Dendritic cell treated with granulocyte-macrophage colony-stimulating factor and Interleukin-4, amounts not matched to agents 40 ng/mL and 50 ng/mL, for 4 days (primary cell): ENCODE measurements at regions not wholly inside any gene's neighbourhood (a gene's known extent, or its start where the extent isn't known, plus 50 kb on each side); places are given as distances from the start of the nearest gene placed in this dataset.

Source experiments
- H3K27ac Mint-ChIP-seq: one replicate; pipeline ENCODE4 v1.8.0; 2022; ENCODE audit warnings: mild to moderate bottlenecking, mixed read lengths
- H3K27me3 Mint-ChIP-seq: one replicate; pipeline ENCODE4 v1.8.0; 2022; ENCODE audit warnings: mild to moderate bottlenecking, mixed read lengths
- H3K36me3 Mint-ChIP-seq: one replicate; pipeline ENCODE4 v1.8.0; 2022; ENCODE audit warnings: low read depth, mixed read lengths
- H3K4me1 Mint-ChIP-seq: one replicate; pipeline ENCODE4 v1.8.0; 2022; ENCODE audit warnings: low read depth, mixed read lengths
- H3K4me3 Mint-ChIP-seq: one replicate; pipeline ENCODE4 v1.8.0; 2022; ENCODE audit warnings: mild to moderate bottlenecking, moderate library complexity, mixed read lengths
- H3K9me3 Mint-ChIP-seq: one replicate; pipeline ENCODE4 v1.8.0; 2022; ENCODE audit warnings: mixed read lengths
- intact Hi-C: fragments of 100-400 bp; cut with micrococcal nuclease; formaldehyde crosslinking; loops from one replicate; pipeline ENCODE4 v1.15.0; 2022

DNA sequence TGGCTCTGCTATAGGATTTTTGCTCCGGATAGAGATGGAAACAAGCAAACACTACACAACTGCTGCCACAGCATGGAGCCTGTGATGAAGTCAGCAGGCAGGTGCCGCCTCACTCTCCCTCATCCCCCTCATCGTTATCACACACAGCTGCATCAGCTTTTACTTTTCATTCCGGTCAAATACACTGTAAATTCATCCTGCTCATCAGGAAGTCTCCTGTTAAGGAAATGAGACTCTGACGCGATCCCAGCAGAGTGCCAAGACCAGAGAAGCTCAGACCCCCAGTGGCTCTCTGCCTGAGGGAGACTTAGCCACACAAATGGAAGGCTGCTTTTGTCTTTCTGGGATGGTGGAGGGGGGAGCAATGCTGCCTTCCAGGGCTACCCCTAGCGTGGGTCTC is 270.2 kb downstream of the ELAVL2 start:
- no peak overlapping the region for H3K27ac Mint-ChIP-seq
- intact Hi-C loops = no loop called here
- no peaks in the 10 kb centered on the region for H3K4me1 Mint-ChIP-seq
- H3K4me3 Mint-ChIP-seq = no peak overlapping the region
- peaks cover 19% of the 10 kb centered on the region for H3K9me3 Mint-ChIP-seq
- no peaks in the 10 kb centered on the region for H3K36me3 Mint-ChIP-seq
- H3K27me3 Mint-ChIP-seq = no peaks in the 10 kb centered on the region

DNA sequence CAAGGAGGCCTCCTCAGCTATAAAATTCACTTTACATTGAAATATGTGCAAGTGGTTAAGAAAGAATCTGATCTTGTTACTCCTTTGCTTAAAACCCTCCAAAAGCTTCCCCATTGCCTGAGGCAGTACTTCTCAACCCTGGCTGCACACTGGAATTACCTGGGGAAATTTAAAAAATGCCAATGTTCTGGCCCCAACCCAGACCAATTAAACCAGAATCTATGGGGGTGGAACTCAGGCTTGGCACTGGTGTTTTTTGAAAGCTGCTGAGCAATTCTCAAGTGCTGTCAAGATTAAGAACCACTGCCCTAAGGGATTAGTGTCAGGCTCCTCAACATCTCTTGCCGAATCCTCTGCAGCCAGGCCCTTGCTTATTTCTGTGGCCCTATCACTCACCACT is 269.6 kb downstream of the ELAVL2 start:
- no peak overlapping the region for H3K27ac Mint-ChIP-seq
- intact Hi-C loops = no loop called here
- no peak overlapping the region for H3K4me3 Mint-ChIP-seq
- peaks cover 19% of the 10 kb centered on the region for H3K9me3 Mint-ChIP-seq
- H3K4me1 Mint-ChIP-seq = no peaks in the 10 kb centered on the region
- H3K27me3 Mint-ChIP-seq = no peaks in the 10 kb centered on the region
- no peaks in the 10 kb centered on the region for H3K36me3 Mint-ChIP-seq

DNA sequence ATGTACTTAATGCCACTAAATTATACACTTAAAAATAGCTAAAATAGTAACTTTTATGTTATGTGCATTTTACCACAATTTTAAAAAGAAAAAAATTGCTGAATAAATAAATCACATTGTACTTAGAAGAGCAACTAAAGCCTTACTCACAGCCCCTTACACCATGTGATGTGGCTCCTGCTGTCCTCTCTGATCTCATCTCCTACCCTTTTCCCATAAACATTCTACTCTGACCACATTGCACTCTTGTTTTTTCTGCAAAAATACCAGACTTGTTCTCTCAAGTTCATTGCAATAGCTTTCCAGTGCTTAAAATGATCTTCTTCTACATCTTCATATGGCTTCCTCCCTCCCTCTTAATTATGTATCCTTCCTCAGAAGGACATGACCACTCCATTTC is 268.4 kb downstream of the ELAVL2 start:
- H3K9me3 Mint-ChIP-seq = peaks cover 19% of the 10 kb centered on the region
- H3K4me3 Mint-ChIP-seq = no peak overlapping the region
- no peaks in the 10 kb centered on the region for H3K4me1 Mint-ChIP-seq
- no peaks in the 10 kb centered on the region for H3K27me3 Mint-ChIP-seq
- H3K27ac Mint-ChIP-seq = no peak overlapping the region
- H3K36me3 Mint-ChIP-seq = no peaks in the 10 kb centered on the region
- intact Hi-C loops = no loop called here

DNA sequence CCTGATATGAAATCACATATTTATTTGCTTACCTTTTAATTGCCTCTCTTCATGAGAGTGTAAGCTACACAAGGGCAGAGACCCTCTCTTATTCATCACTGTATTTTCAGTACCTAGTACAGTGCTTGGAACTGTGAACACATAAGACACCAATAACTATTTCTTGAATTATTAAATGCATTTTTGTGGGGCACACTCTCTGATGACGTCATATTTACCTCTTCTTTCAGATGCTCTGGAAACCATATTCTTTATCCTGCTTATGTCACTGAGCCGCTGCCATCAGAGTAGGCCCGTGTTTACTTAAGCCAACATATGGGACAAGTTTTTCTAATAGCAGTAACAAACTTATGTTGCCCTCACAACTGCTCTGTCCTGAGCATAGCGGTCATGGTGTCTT is 266.5 kb downstream of the ELAVL2 start:
- H3K27me3 Mint-ChIP-seq = no peaks in the 10 kb centered on the region
- peaks cover 27% of the 10 kb centered on the region for H3K9me3 Mint-ChIP-seq
- H3K4me3 Mint-ChIP-seq = no peak overlapping the region
- intact Hi-C loops = no loop called here
- no peaks in the 10 kb centered on the region for H3K36me3 Mint-ChIP-seq
- H3K4me1 Mint-ChIP-seq = no peaks in the 10 kb centered on the region
- H3K27ac Mint-ChIP-seq = no peak overlapping the region

DNA sequence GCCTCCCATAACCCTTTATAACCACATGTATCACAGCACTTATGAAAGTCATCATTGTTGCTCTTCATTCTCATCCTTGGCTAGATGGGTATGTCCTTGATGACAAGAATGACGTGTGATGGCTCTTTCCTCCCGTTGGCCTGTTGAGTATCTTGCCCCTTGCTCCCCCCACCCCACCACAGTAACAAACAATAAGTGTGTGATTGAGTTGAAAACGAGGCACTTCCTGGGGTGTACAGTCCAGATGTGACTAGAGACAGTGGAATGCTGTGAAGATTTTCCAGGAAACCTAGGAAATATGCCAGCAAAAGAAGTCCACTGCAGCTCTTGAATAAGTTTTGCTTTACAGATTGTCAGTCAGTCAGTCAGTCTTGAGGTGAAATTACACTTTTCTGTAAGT is 262.5 kb downstream of the ELAVL2 start:
- no peak overlapping the region for H3K27ac Mint-ChIP-seq
- peaks cover 8% of the 10 kb centered on the region for H3K9me3 Mint-ChIP-seq
- H3K27me3 Mint-ChIP-seq = no peaks in the 10 kb centered on the region
- intact Hi-C loops = no loop called here
- no peaks in the 10 kb centered on the region for H3K36me3 Mint-ChIP-seq
- no peak overlapping the region for H3K4me3 Mint-ChIP-seq
- H3K4me1 Mint-ChIP-seq = no peaks in the 10 kb centered on the region

DNA sequence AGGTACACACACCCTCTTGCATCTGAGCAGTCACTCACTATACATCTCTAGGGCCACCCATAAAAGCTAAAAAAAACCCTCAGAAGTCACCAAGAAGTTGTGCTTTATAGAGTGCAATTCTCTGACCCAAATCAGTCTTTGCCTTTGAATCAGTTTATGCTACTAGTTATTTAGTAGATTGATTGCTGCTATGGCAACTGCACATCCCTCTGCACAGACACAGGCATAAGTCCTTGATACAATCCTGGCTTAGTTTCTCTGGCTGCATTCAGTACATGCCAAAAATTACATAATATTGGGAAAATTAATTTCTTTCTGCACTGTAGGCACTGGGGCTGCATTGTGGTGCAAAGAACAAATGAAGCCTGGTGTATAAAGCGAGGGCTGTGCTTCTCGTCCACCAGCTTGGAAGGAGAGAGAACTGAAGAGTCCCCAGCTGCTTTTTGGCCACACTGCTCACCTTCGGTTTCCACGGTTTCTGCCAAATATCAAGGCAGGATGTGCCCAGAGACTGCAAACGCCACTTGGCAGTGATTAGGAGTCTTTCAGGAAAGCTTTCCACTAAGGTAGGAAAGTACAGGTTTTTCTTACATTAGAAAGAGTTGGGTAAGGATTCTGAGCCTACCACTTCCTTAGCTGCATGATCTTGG is 258.4 kb downstream of the ELAVL2 start:
- H3K4me3 Mint-ChIP-seq = no peak overlapping the region
- peaks cover 8% of the 10 kb centered on the region for H3K9me3 Mint-ChIP-seq
- no peaks in the 10 kb centered on the region for H3K4me1 Mint-ChIP-seq
- no peaks in the 10 kb centered on the region for H3K27me3 Mint-ChIP-seq
- intact Hi-C loops = no loop called here
- H3K36me3 Mint-ChIP-seq = no peaks in the 10 kb centered on the region
- no peak overlapping the region for H3K27ac Mint-ChIP-seq

DNA sequence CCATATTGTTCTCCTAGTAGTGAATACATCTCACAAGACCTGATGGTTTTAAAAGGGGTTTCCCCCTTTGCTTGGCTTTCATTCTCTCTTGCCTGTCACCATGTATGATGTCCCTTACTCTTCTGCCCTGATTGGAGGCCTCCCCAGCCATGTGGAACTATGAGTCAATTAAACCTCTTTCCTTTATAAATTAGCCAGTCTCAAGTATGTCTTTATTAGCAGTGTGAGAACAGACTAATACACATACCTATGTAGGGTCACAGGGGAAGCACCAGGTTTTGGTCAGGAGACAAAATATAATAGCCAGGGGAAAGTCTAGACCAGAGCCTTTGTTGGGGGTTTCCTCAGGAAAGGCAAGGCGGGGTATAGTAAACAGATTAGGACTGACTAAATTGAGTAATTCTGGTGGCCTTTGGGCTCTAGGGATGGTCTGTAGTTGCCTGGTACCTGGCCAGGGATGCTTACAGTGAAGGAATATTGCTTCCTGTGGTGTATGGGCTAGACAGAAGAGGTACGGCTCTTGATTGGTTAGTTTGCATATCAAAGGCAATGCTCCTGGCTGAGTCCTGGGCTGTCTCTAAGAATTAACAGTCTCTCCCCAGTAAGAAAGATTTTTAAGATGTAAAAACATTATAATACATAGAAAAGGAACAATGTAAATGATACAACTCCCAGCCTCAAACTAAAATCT is 254.5 kb downstream of the ELAVL2 start:
- intact Hi-C loops = no loop called here
- H3K36me3 Mint-ChIP-seq = no peaks in the 10 kb centered on the region
- H3K27ac Mint-ChIP-seq = no peak overlapping the region
- no peak overlapping the region for H3K4me3 Mint-ChIP-seq
- H3K4me1 Mint-ChIP-seq = no peaks in the 10 kb centered on the region
- no peaks in the 10 kb centered on the region for H3K27me3 Mint-ChIP-seq
- no peaks in the 10 kb centered on the region for H3K9me3 Mint-ChIP-seq

DNA sequence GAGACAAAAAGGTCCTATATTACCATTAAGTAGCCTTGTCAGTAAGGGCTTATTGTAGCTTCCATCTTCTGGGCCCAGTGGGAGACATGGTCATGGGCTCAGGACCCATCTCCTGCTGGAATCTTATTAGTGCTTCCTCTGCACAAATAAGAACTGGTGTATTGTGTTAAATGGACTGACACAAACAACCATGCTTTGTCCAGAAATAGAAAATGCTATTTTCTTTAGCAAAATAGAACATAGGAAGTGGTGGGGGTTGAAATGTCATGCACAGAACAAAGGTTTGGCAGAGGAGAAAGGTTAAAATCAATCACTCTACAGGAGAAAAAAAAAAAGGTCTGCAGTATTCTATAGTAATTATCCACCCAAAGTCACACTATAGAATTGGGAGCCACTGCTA is 252.2 kb downstream of the ELAVL2 start:
- no peak overlapping the region for H3K4me3 Mint-ChIP-seq
- H3K9me3 Mint-ChIP-seq = no peaks in the 10 kb centered on the region
- H3K4me1 Mint-ChIP-seq = no peaks in the 10 kb centered on the region
- H3K27ac Mint-ChIP-seq = no peak overlapping the region
- no peaks in the 10 kb centered on the region for H3K27me3 Mint-ChIP-seq
- intact Hi-C loops = no loop called here
- no peaks in the 10 kb centered on the region for H3K36me3 Mint-ChIP-seq

DNA sequence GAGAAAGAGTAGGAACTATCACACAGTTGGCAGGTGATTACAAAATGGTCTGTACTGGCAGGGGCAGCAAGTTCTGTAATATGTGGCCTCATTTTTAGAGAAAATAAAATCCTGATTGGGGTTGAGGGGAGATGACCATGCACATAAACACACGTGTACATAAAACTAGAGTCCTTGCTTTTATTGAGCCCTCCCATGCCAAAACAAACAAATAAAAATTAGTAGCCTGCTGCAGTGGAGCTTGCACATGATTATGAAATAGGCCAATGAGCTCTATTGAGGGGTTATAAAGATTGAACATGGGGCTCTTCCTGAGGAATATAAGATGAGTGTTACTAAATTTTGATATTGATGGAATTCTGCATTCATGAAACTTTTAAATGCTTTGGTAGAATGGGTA is 248.4 kb downstream of the ELAVL2 start:
- H3K4me1 Mint-ChIP-seq = no peaks in the 10 kb centered on the region
- intact Hi-C loops = no loop called here

DNA sequence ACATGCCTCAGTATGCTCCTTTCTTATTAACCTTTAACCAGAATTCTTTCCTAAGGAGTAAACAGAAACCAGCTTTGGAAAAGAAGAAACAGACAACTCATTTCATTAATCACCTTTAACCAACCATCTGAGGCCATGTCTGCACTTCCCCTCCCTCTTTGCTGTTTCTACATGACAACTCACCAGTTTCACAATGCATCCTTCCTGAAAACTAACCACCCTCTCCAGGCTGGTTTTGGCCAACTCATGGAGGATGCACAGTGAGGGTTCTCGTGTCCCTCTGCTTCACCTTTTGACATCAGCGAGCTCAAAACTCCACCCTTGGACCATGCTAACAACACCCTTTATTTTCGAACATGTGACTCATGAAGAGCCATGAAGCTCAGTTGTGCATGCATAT is 244.1 kb downstream of the ELAVL2 start:
- intact Hi-C loops = no loop called here
- H3K4me1 Mint-ChIP-seq = no peaks in the 10 kb centered on the region
- peaks cover 30% of the 10 kb centered on the region for H3K9me3 Mint-ChIP-seq
- H3K27me3 Mint-ChIP-seq = no peaks in the 10 kb centered on the region
- H3K4me3 Mint-ChIP-seq = no peak overlapping the region
- no peaks in the 10 kb centered on the region for H3K36me3 Mint-ChIP-seq
- no peak overlapping the region for H3K27ac Mint-ChIP-seq

More for the DNA sequence above, 248.4 kb downstream of the ELAVL2 start:
- H3K9me3 Mint-ChIP-seq = peaks cover 19% of the 10 kb centered on the region
- no peak overlapping the region for H3K27ac Mint-ChIP-seq
- H3K36me3 Mint-ChIP-seq = no peaks in the 10 kb centered on the region
- H3K27me3 Mint-ChIP-seq = no peaks in the 10 kb centered on the region
- no peak overlapping the region for H3K4me3 Mint-ChIP-seq

DNA sequence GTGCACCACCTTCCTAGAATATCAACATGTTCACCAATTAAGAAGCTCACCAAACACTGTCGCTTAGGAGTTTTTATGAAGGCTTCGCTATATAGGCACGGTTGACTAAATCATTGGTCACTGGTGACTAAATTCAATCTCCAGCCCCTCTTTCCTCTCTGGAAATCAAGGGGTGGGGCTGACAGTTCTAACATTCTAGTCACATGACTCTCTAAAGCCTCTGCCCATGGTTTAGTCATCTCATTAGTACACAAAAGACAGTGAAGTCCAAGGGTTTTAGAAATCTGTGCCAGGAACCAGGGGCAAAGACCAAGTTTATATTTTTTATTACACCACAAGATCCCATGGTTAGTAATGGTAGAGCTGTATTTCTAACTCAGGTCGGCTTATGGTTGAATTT is 243.2 kb downstream of the ELAVL2 start:
- H3K27me3 Mint-ChIP-seq = no peaks in the 10 kb centered on the region
- H3K9me3 Mint-ChIP-seq = peaks cover 30% of the 10 kb centered on the region
- H3K36me3 Mint-ChIP-seq = no peaks in the 10 kb centered on the region
- H3K4me3 Mint-ChIP-seq = no peak overlapping the region
- H3K4me1 Mint-ChIP-seq = no peaks in the 10 kb centered on the region
- intact Hi-C loops = no loop called here
- no peak overlapping the region for H3K27ac Mint-ChIP-seq

DNA sequence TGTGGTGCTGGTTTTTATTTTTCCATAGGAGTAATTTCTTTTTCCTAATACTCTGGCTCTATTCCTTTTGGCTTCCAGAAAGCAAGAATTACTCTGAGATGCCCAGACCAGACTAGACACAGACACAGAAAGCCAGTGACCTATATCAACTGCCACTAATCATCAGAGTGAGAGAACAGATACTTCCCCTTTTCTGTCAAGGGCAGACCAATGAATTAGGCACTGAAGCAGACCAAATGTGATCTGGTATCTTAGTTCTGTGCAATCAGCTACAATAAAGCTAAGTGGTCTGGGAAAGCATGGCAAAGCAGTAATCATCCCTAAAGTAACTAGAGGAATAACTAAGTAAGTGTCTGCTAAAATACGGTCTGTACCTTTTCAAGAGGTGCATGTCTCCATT is 239.1 kb downstream of the ELAVL2 start:
- intact Hi-C loops = no loop called here
- no peaks in the 10 kb centered on the region for H3K36me3 Mint-ChIP-seq
- no peaks in the 10 kb centered on the region for H3K4me1 Mint-ChIP-seq
- no peaks in the 10 kb centered on the region for H3K27me3 Mint-ChIP-seq
- no peak overlapping the region for H3K27ac Mint-ChIP-seq
- no peak overlapping the region for H3K4me3 Mint-ChIP-seq
- H3K9me3 Mint-ChIP-seq = peaks cover 18% of the 10 kb centered on the region

DNA sequence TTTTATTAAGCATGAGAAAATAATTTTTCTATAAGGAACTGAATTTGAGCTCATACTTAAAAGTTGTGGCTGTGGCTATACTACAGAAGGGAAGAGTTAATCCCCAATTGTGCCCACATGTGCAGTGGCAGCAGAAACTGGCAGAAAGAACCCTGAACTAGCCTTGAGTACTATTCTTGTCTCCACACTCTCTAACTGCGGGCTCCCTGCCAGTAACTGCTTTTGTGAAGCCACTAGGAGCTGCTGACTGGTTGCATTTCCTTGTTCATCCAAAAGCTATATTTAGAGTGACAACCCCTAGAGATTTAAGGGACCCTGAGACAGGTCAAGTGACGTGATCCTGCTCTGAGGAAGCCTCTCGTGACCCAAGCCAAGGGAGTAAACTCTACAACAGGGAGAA is 238.6 kb downstream of the ELAVL2 start:
- Mint-ChIP-seq H3K27ac (no peak overlapping the region), H3K4me1 (no peaks in the 10 kb centered on the region), H3K9me3 (peaks cover 13% of the 10 kb centered on the region), H3K4me3 (no peak overlapping the region), H3K36me3 (no peaks in the 10 kb centered on the region), H3K27me3 (no peaks in the 10 kb centered on the region)
- intact Hi-C loops = no loop called here

DNA sequence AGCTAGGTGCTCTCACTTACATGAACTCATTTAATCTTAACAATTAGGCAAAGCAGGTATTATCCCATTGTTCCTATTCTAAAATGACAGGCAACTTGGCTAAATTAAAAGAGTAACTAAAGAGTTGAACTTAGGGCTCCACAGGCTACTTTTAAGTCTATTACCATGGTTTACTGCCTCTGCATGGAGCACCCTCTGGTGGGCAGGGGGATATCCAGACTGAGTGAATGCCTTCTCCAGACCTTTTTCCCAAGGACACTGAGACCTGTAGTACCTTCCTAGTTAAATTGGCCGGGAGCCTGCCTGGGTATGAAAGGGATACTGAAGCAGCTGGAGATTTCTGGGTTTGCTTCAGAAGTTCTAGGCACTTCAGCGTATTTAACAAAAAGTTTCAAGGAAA is 238.1 kb downstream of the ELAVL2 start:
- Mint-ChIP-seq H3K27ac (no peak overlapping the region), H3K36me3 (no peaks in the 10 kb centered on the region), H3K4me1 (no peaks in the 10 kb centered on the region), H3K4me3 (no peak overlapping the region), H3K27me3 (no peaks in the 10 kb centered on the region), H3K9me3 (peaks cover 9% of the 10 kb centered on the region)
- intact Hi-C loops = no loop called here
